ENCODE measurements at regions not wholly inside any gene's neighbourhood (a gene's known extent, or its start where the extent isn't known, plus 50 kb on each side); places are given as distances from the start of the nearest gene placed in this dataset.

DNA sequence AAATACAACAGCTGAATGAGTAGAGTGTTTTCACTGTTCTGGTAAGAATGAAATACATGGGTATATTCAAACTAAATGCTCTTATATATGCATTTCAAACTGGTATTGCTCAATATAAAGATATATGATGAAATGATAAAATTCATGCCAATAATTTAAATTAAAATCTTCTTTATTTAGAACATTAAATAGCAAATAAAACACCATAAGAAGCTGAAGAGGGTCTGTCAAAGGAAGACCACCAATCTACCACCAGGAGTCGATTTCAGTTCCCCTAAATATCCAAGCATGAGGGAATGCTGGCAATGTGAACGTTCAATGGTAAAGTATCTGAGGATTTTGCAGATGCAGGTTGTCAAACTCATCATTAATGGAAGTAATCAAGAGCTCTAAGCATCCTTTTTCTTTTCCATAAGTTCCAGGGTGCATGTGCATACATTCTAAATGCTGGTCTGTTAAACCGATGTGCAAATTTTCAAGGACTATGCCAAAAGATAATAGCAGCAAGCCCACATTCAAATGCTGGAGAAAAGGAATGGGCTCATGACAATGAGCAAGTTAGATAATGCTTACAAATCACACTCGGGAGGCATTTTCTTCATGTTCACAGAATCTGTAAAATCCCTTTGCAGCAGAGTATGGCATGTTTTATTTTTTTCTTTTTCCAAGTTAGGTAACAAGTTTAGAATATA lies 118.8 kb upstream of the MTAP start:
- Mint-ChIP-seq H3K4me1 (ENCODE audit: insufficient read depth, unreplicated experiment) (peaks cover 24% of the 10 kb centered on the region), H3K27me3 (ENCODE audit: insufficient read depth, unreplicated experiment) (no peaks in the 10 kb centered on the region), H3K9me3 (ENCODE audit: unreplicated experiment) (no peaks in the 10 kb centered on the region), H3K27ac (ENCODE audit: low read depth, unreplicated experiment) (no peak overlapping the region), H3K4me3 (ENCODE audit: unreplicated experiment) (no peak overlapping the region), H3K36me3 (ENCODE audit: insufficient read depth, unreplicated experiment) (no peaks in the 10 kb centered on the region)
- DNase-seq (ENCODE audit: unreplicated experiment): no peak
- TSS peak; percentile 61 for BruUV-seq (replicated peaks)
- intact Hi-C loops (cut with micrococcal nuclease): loop anchor here (5.0 kb wide), 1 partner anchor 126 kb away; no protein-coding TSS in a partner anchor
- TF ChIP-seq, protein P1, sequence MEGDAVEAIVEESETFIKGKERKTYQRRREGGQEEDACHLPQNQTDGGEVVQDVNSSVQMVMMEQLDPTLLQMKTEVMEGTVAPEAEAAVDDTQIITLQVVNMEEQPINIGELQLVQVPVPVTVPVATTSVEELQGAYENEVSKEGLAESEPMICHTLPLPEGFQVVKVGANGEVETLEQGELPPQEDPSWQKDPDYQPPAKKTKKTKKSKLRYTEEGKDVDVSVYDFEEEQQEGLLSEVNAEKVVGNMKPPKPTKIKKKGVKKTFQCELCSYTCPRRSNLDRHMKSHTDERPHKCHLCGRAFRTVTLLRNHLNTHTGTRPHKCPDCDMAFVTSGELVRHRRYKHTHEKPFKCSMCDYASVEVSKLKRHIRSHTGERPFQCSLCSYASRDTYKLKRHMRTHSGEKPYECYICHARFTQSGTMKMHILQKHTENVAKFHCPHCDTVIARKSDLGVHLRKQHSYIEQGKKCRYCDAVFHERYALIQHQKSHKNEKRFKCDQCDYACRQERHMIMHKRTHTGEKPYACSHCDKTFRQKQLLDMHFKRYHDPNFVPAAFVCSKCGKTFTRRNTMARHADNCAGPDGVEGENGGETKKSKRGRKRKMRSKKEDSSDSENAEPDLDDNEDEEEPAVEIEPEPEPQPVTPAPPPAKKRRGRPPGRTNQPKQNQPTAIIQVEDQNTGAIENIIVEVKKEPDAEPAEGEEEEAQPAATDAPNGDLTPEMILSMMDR (IDR thresholded peaks at IDR 0.05; ENCODE audit: unreplicated experiment): no peak
- ChIA-PET POLR2A (interaction anchor here (0.6 to 4.2 kb wide), 8 partner anchors 29 to 534 kb away, joined by 3 to 23 read pairs (median 6); no protein-coding TSS in a partner anchor), CTCF (interaction anchor here (0.6 to 2.7 kb wide), 5 partner anchors 25 to 555 kb away, joined by 4 to 10 read pairs (median 4); no protein-coding TSS in a partner anchor)

DNA sequence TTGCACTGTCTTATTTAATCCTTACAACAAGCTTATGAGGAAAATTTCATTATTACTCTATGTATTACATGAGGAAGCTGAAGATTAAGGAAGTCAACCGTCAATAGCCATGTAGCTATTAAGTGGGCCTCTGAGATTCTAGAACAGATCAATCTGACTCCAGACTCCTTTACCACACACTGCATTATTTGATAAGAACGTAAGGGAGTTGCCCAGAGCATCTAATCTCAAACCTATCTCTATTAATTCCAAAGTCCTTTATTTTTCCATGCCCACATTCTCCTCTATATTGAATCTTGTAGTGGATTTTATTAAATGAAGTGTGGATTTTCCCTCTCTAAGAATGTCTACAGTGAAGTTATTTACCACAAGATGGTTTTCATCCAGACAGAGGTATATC lies 118.2 kb upstream of the MTAP start:
- no peak for DNase-seq (ENCODE audit: unreplicated experiment)
- H3K36me3 Mint-ChIP-seq (ENCODE audit: insufficient read depth, unreplicated experiment): no peaks in the 10 kb centered on the region

DNA sequence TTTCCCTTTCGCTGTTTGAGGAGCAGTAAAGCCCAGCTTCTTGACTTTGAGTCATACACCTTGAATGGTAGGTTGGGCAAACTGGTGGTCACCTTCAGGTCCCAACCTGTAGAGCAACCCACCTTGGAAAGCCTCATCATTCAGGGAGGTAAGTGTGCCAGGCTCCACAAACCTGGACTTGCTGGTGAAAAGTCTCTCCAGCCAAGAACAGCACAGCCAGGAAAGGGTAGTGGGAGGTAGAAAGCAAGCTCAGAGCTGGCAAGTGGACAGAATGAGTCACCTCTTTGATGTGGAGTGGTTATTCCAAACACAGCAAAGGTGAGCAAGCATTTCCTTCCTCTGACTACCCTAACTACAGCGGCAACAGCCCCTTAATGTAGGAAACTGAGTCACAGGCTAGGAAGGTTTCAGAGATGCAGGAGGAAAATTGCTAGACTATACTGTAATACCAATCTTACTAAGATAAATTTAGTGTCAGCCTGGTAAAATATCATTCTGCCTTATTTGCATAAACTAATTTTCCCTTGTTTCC lies 117.5 kb upstream of the MTAP start:
- BruUV-seq (replicated peaks): no TSS peak
- H3K27ac Mint-ChIP-seq (ENCODE audit: low read depth, unreplicated experiment): no peak overlapping the region

More for the DNA sequence above, 118.2 kb upstream of the MTAP start:
- no TSS peak for BruUV-seq (replicated peaks)
- no peaks in the 10 kb centered on the region for H3K27me3 Mint-ChIP-seq (ENCODE audit: insufficient read depth, unreplicated experiment)
- peaks cover 25% of the 10 kb centered on the region for H3K4me1 Mint-ChIP-seq (ENCODE audit: insufficient read depth, unreplicated experiment)
- H3K4me3 Mint-ChIP-seq (ENCODE audit: unreplicated experiment): no peak overlapping the region
- TF ChIP-seq, protein P1 (IDR thresholded peaks at IDR 0.05; ENCODE audit: unreplicated experiment): no peak
- POLR2A ChIA-PET: interaction anchor here (0.6 to 4.2 kb wide), 9 partner anchors 42 to 485 kb away, joined by 3 to 27 read pairs (median 5); no protein-coding TSS in a partner anchor
- intact Hi-C loops (cut with micrococcal nuclease): loop anchor here (5.0 kb wide), 1 partner anchor 127 kb away; no protein-coding TSS in a partner anchor
- H3K27ac Mint-ChIP-seq (ENCODE audit: low read depth, unreplicated experiment): no peak overlapping the region
- no peaks in the 10 kb centered on the region for H3K9me3 Mint-ChIP-seq (ENCODE audit: unreplicated experiment)
- CTCF ChIA-PET: interaction anchor here (0.7 to 2.7 kb wide), 3 partner anchors 25 to 171 kb away, joined by 3 to 8 read pairs (median 4); no protein-coding TSS in a partner anchor

More for the DNA sequence above, 117.5 kb upstream of the MTAP start:
- TF ChIP-seq, protein P1 (IDR thresholded peaks at IDR 0.05; ENCODE audit: unreplicated experiment): no peak
- ChIA-PET POLR2A (interaction anchor here (0.6 to 4.2 kb wide), 6 partner anchors 108 to 485 kb away, joined by 3 to 27 read pairs (median 6); no protein-coding TSS in a partner anchor), CTCF (interaction anchor here (0.7 to 0.8 kb wide), 2 partner anchors 53 to 171 kb away, joined by 3 to 4 read pairs; no protein-coding TSS in a partner anchor)
- H3K4me3 Mint-ChIP-seq (ENCODE audit: unreplicated experiment): no peak overlapping the region
- intact Hi-C loops (cut with micrococcal nuclease): loop anchor here (5.0 kb wide), 2 partner anchors 128 to 527 kb away; no protein-coding TSS in a partner anchor
- peaks cover 30% of the 10 kb centered on the region for H3K4me1 Mint-ChIP-seq (ENCODE audit: insufficient read depth, unreplicated experiment)
- peak; percentile 92 for DNase-seq (ENCODE audit: unreplicated experiment)
- H3K36me3 Mint-ChIP-seq (ENCODE audit: insufficient read depth, unreplicated experiment): no peaks in the 10 kb centered on the region
- H3K27me3 Mint-ChIP-seq (ENCODE audit: insufficient read depth, unreplicated experiment): no peaks in the 10 kb centered on the region
- no peaks in the 10 kb centered on the region for H3K9me3 Mint-ChIP-seq (ENCODE audit: unreplicated experiment)
